Epithelial cell of esophagus (primary cell): ENCODE measurements at regions not wholly inside any gene's neighbourhood (a gene's known extent, or its start where the extent isn't known, plus 50 kb on each side); places are given as distances from the start of the nearest gene placed in this dataset.

ENCODE experiments used
- DNase-seq: peaks from one replicate; pipeline ENCODE4 v3.0.0; 2010; ENCODE audit warnings: low read depth
- H3K4me3 ChIP-seq: 2 replicates; pipeline ENCODE4 v1.5.1; 2011; ENCODE audit warnings: mild to moderate bottlenecking, low read length, control low read depth
- TF ChIP-seq, protein P1 (sequence below): IDR thresholded peaks from 2 replicates; pipeline ENCODE4 v1.5.1; 2011; ENCODE audit warnings: low read depth, mild to moderate bottlenecking, low read length, control low read depth, inconsistent platforms; ENCODE audit not compliant: insufficient read depth; ENCODE audit errors: missing control alignments

DNA sequence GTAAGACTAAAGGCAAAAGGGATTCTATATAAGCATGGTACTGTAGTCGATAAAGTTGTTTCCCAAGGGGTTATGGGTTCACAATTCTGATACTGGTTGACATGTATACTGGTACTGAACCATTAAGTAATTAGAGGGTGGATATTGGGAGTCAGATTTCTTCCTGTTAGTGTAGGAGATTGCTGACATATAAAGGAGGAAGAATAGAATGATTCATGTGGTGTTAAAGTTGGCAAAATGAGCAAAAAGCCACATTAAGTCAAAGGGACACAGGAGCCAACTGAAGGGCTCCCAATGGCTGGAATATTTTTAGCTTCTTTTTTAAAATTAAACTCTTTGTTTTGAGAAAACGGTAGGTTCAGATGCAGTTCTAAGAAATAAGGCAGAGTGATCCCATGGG is 126.3 kb upstream of the PRNP start:
- TF ChIP-seq, protein P1, sequence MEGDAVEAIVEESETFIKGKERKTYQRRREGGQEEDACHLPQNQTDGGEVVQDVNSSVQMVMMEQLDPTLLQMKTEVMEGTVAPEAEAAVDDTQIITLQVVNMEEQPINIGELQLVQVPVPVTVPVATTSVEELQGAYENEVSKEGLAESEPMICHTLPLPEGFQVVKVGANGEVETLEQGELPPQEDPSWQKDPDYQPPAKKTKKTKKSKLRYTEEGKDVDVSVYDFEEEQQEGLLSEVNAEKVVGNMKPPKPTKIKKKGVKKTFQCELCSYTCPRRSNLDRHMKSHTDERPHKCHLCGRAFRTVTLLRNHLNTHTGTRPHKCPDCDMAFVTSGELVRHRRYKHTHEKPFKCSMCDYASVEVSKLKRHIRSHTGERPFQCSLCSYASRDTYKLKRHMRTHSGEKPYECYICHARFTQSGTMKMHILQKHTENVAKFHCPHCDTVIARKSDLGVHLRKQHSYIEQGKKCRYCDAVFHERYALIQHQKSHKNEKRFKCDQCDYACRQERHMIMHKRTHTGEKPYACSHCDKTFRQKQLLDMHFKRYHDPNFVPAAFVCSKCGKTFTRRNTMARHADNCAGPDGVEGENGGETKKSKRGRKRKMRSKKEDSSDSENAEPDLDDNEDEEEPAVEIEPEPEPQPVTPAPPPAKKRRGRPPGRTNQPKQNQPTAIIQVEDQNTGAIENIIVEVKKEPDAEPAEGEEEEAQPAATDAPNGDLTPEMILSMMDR, result no peak
- H3K4me3 ChIP-seq, result no peak overlapping the region
- no peak for DNase-seq

DNA sequence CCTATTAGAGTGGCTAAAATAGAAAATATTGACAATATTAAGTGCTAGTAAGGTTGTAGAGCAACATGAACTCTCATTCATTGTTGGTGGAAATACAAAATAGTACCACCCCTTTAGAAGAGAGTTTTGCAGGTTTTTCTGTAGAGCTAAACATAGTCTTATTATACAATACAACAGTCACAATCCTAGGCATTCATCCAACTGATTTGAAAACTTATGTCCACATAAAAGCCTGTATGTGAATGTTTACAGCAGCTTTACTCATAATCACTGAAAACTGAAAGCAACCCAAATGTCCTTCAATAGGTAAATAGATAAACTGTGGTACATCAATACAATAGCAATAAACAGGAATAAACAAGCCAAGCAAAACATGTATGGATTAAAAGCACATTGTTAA is 127.2 kb upstream of the PRNP start:
- DNase-seq, result no peak
- H3K4me3 ChIP-seq, result no peak overlapping the region
- TF ChIP-seq, protein P1, result no peak

DNA sequence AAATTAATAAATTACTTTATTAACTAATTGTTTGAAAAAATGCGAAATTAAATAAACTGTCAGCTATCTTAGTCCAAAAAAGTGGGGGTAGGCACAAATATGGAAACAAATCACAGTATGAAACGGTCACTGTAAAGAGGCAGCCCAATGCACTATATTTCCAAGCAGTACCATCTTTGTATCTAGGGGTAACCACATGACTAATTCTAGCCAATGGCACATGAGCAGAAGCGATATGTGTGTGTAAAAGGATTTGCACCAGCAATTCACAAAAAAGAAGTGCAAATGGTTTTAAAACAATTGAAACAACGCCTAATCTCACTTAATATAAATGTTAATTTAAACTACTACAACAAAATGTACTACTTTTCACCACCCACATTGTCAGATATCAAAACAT is 129.5 kb upstream of the PRNP start:
- TF ChIP-seq, protein P1, result no peak
- no peak for DNase-seq

DNA sequence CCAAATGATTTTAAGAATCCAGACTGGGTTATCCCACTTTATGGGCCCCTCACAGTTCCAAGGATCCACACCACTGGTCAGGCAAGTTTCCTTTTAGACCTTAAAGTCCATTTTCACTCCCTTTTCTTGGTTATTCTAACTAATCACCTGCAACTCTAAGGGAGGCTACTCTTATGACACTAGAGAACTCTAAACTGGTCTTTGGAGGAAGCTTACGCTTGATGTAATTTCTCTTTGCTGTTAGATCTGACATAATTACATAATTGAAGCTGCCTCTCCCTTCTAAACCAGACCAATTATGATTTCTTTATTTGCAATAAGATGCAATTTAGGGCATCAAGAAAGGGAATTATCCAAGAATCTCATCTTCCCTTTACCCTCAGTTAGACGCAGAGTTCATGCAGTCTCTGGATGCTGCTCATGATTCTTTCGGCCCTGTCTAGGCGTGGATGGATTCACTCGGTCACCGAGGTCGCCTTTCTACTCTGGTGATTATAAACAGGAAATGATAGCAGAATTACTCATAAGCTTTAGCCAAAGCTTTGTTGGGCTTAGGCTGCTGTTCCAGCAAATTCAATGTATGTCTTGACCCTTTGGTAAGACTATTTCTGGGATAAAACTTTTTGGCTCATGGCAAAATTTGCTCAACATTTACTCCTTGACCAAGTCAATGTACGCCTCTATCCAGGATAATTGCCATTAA is 130.9 kb upstream of the PRNP start:
- TF ChIP-seq, protein P1, result no peak
- no peak overlapping the region for H3K4me3 ChIP-seq

More for the DNA sequence above, 129.5 kb upstream of the PRNP start:
- H3K4me3 ChIP-seq, result no peak overlapping the region

DNA sequence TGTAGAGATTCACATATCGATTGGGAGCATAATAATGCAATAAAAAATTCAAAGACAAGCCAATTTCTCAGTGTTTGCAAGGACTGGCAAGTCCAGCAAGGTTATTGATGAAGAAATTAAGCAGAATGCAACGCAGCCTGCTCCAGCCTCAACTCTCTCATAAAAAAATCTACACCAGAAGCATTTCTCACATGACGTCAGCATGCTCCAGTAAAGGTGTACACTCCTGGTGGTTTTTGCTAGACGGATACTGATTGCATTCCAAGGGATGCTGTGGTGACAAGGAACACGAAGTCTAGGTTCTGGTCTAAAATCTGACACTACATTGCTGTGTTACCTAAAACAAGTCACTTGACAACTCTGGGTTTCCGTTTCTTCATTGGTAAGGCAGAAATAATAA is 131.9 kb upstream of the PRNP start:
- DNase-seq, result no peak
- H3K4me3 ChIP-seq, result no peak overlapping the region
- TF ChIP-seq, protein P1, result no peak

More for the DNA sequence above, 130.9 kb upstream of the PRNP start:
- DNase-seq, result peak; percentile 56

DNA sequence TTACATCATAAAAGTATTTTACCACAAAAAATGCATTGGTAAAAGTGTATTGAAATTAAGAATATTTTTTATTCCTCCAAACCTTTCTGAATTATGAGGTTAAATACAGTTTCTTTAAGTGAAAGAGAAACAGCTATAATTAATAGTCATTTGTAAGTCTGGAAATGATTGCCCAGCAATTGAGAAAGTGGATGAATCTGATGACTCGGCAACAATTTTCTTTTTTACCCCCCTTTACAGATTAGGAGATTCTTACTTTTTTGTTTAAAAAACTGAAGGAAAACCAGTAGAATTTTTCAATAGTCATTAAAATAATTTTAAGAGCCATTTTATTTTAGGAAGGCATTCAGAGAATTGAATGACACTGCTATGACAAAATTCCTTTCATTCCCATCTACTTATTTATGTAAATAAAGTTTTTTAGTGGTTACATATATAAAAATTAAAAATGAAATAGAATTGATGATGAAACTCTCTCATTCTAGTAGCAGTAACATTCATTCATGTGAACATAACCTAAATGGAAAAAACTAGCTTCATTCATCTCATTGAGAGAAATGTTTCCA is 134.1 kb upstream of the PRNP start:
- no peak for DNase-seq
- TF ChIP-seq, protein P1, result no peak
- no peak overlapping the region for H3K4me3 ChIP-seq

DNA sequence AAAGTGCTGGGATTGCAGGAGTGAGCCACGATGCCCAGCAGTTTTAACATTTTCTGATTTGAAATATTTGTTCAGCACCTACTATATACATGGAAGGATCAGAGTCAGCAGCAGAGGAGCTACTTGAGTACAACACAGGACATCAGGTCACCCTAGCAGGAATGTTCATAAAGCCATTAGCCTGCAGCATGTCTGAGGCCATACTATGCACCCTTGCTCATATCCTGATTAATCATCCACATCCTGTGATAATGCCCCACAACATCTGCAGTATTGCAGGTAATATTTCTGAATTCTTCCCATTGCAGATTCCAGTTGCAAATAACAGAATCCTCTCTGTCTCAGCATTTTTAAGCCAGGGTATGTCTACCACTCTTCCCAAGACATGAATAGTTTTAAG is 135.5 kb upstream of the PRNP start:
- H3K4me3 ChIP-seq, result no peak overlapping the region
- peak; percentile 75 for DNase-seq
- TF ChIP-seq, protein P1, result no peak
